Neuronal stem cell (in vitro differentiated cells): ENCODE measurements at regions not wholly inside any gene's neighbourhood (a gene's known extent, or its start where the extent isn't known, plus 50 kb on each side); places are given as distances from the start of the nearest gene placed in this dataset.
"Not testable (repeated sequence)": the region's sequence is repeated elsewhere in the genome, so short reads cannot be mapped to it uniquely, and the experiment has no call there.

Experiments used
- DNase-seq: peaks from one replicate; pipeline ENCODE4 v3.0.0-alpha.2; 2013; ENCODE audit warnings: low spot score
- H2AFZ ChIP-seq: one replicate; pipeline ENCODE4 v1.6.1; 2013; ENCODE audit warnings: mild to moderate bottlenecking, low read length, inconsistent platforms
- H2AK5ac ChIP-seq: 2 replicates; pipeline ENCODE4 v1.6.1; 2013; ENCODE audit warnings: low read depth, mild to moderate bottlenecking, inconsistent platforms, low read length, moderate library complexity, mixed read lengths
- H2BK120ac ChIP-seq: 2 replicates; pipeline ENCODE4 v1.6.1; 2013; ENCODE audit warnings: low read depth, mild to moderate bottlenecking, inconsistent platforms, low read length, moderate library complexity, mixed read lengths
- H2BK12ac ChIP-seq: one replicate; pipeline ENCODE4 v1.6.1; 2013; ENCODE audit warnings: low read length, inconsistent platforms
- H2BK15ac ChIP-seq: 2 replicates; pipeline ENCODE4 v1.6.1; 2013; ENCODE audit warnings: mild to moderate bottlenecking, low read length, inconsistent platforms, mixed read lengths
- H2BK5ac ChIP-seq: one replicate; pipeline ENCODE4 v1.6.1; 2013; ENCODE audit warnings: inconsistent platforms, mild to moderate bottlenecking, low read length, moderate library complexity
- H3K14ac ChIP-seq: one replicate; pipeline ENCODE4 v1.6.1; 2013; ENCODE audit warnings: low read length, inconsistent platforms
- H3K18ac ChIP-seq: 2 replicates; pipeline ENCODE4 v1.6.1; 2013; ENCODE audit warnings: low read length, inconsistent platforms
- H3K23ac ChIP-seq: 2 replicates; pipeline ENCODE4 v1.6.1; 2013; ENCODE audit warnings: low read depth, mild to moderate bottlenecking, mixed read lengths, low read length, inconsistent platforms; ENCODE audit not compliant: poor library complexity
- H3K27ac ChIP-seq: replicated peaks from 3 replicates; pipeline ENCODE4 v1.5.1; 2013; ENCODE audit warnings: low read length, inconsistent platforms
- H3K27me3 ChIP-seq, 3 experiments: 2 replicates each; pipeline ENCODE4 v1.6.1; 2013; ENCODE audit warnings: low read length in 3 of 3, mild to moderate bottlenecking in 2 of 3, inconsistent platforms in 1 of 3, low read depth in 1 of 3, mixed read lengths in 1 of 3, moderate library complexity in 1 of 3; ENCODE audit not compliant: control insufficient read depth in 3 of 3, insufficient read depth in 3 of 3
- H3K36me3 ChIP-seq, 2 donors: replicated peaks in 1 of 2; 2 replicates each; pipeline ENCODE4 v1.6.1; 2013; ENCODE audit warnings: low read length in 2 of 2; ENCODE audit not compliant: control insufficient read depth in 2 of 2, insufficient read depth in 2 of 2
- H3K4ac ChIP-seq: 2 replicates; pipeline ENCODE4 v1.6.1; 2013; ENCODE audit warnings: inconsistent platforms, mild to moderate bottlenecking, low read length, moderate library complexity
- H3K4me1 ChIP-seq, 2 donors: 1 replicate in 1 of 2; 2 replicates in 1 of 2; pipeline ENCODE4 v1.6.1; 2013; ENCODE audit warnings: low read length in 2 of 2, low read depth in 1 of 2; ENCODE audit not compliant: control insufficient read depth in 2 of 2, insufficient read depth in 1 of 2
- H3K4me2 ChIP-seq: one replicate; pipeline ENCODE4 v1.6.1; 2013; ENCODE audit warnings: mild to moderate bottlenecking, low read length, inconsistent platforms; ENCODE audit not compliant: insufficient read depth, poor library complexity, severe bottlenecking
- H3K4me3 ChIP-seq, 2 donors: 2 replicates each; pipeline ENCODE4 v1.5.1; 2013; ENCODE audit warnings: low read length in 2 of 2, mild to moderate bottlenecking in 2 of 2, inconsistent platforms in 1 of 2, moderate library complexity in 1 of 2
- H3K79me1 ChIP-seq: one replicate; pipeline ENCODE4 v1.6.1; 2013; ENCODE audit warnings: low read depth, mild to moderate bottlenecking, inconsistent platforms, low read length, moderate library complexity
- H3K9ac ChIP-seq: one replicate; pipeline ENCODE4 v1.6.1; 2013; ENCODE audit warnings: mild to moderate bottlenecking, low read depth, low read length, inconsistent platforms; ENCODE audit not compliant: poor library complexity
- H3K9me3 ChIP-seq, 2 donors: replicated peaks in 1 of 2; 2 replicates each; pipeline versions ENCODE3 to v1.6.1; 2013; ENCODE audit warnings: low read length in 2 of 2, mild to moderate bottlenecking in 2 of 2, inconsistent platforms in 1 of 2, low read depth in 1 of 2, mixed read lengths in 1 of 2, moderate library complexity in 1 of 2; ENCODE audit not compliant: control insufficient read depth in 2 of 2, insufficient read depth in 1 of 2
- H4K8ac ChIP-seq: one replicate; pipeline ENCODE4 v1.6.1; 2013; ENCODE audit warnings: low read depth, mild to moderate bottlenecking, inconsistent platforms, low read length, moderate library complexity
- H4K91ac ChIP-seq: one replicate; pipeline ENCODE4 v1.6.1; 2013; ENCODE audit warnings: low read length, low read depth, mild to moderate bottlenecking, inconsistent platforms; ENCODE audit not compliant: poor library complexity
- WGBS, 2 donors: extraction: QIAGEN DNeasy Blood & Tissue Kit; methylation state at CpG; one replicate each; pipeline ENCODE4 v1.1.7; 2013; ENCODE audit warnings: missing lambda C conversion rate in 2 of 2, mixed read lengths in 1 of 2; ENCODE audit not compliant: insufficient read length in 2 of 2, insufficient replicate concordance in 1 of 2; ENCODE audit errors: extremely low coverage in 2 of 2; 5-methylcytosine and 5-hydroxymethylcytosine counted together

DNA sequence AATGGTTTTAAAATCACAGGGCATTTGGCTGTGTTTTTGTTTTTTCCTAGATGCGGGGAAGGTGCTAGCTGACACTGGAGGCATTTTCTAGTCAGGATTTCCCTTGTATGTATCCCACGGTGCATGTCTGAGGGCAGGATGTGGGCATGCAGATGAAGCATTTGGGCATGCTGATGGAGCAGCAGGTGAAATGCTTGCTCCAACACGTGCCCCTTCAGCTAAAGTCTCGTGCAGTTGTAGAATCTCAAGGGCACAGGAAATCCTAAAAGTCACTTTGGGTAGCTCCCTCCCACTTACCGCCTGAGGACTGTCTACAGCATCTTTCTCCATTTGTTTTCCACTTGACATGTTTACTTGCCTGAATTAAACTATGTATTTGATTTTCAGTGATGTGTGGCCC is 429.4 kb upstream of the B3GAT1 start:
- Histone ChIP-seq H2AK5ac (no peak overlapping the region), H3K9ac (no peak overlapping the region), H2BK12ac (no peak overlapping the region), H3K27me3 (peaks cover 0 to 4% (median 0%) of the 10 kb centered on the region in 3 experiments), H4K91ac (no peak overlapping the region), H3K14ac (no peak overlapping the region), H3K18ac (no peak overlapping the region), H3K4me3 (no peak overlapping the region), H3K27ac (no peak overlapping the region), H3K4me2 (no peak overlapping the region), H3K79me1 (no peaks in the 10 kb centered on the region), H2BK5ac (no peak overlapping the region), H3K9me3 (no peaks in the 10 kb centered on the region), H2BK15ac (no peak overlapping the region), H3K4ac (no peak overlapping the region), H3K36me3 (no peaks in the 10 kb centered on the region), H2AFZ (no peak overlapping the region), H4K8ac (no peak overlapping the region), H3K4me1 (peaks cover 0 to 13% of the 10 kb centered on the region in 2 donors), H2BK120ac (no peak overlapping the region), H3K23ac (no peak overlapping the region)
- no peak for DNase-seq
- WGBS, 2 donors = no CpG with 5 or more reads among the region's 5 CpGs

DNA sequence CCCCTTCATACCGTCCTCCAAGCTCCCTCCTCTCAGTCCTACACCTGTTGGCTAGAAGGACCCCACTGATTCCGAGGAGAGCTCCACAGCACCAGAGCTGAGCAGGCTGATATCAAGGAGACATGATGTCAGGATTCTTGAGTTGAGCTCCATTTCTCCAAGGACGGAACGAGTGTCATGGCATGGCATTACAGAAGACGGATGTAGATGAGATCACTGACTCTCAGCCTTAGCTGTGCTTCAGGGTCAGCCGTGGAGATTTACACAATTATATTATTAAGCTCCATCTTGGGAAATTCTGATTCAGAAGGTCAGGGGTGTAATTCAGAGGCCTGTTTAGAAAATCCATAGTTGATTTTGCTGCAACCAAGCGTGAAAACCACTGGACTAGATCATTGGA is 428.9 kb upstream of the B3GAT1 start:
- H3K9me3 ChIP-seq = no peaks in the 10 kb centered on the region
- no peak overlapping the region for H2BK5ac ChIP-seq
- no peak overlapping the region for H2BK12ac ChIP-seq
- no peak overlapping the region for H2AK5ac ChIP-seq
- no peak overlapping the region for H3K14ac ChIP-seq
- H2BK15ac ChIP-seq = no peak overlapping the region
- H2AFZ ChIP-seq = no peak overlapping the region
- H3K4ac ChIP-seq = no peak overlapping the region
- H4K8ac ChIP-seq = no peak overlapping the region
- no peak overlapping the region for H3K23ac ChIP-seq
- H3K4me2 ChIP-seq = no peak overlapping the region
- H3K36me3 ChIP-seq = no peaks in the 10 kb centered on the region
- no peak overlapping the region for H3K4me3 ChIP-seq
- DNase-seq = no peak
- no peak overlapping the region for H3K18ac ChIP-seq
- no peak overlapping the region for H4K91ac ChIP-seq
- peaks cover 0 to 4% (median 0%) of the 10 kb centered on the region in 3 experiments for H3K27me3 ChIP-seq
- no CpG with 5 or more reads among the region's 7 CpGs for WGBS, 2 donors
- H3K27ac ChIP-seq = no peak overlapping the region
- no peaks in the 10 kb centered on the region for H3K79me1 ChIP-seq
- H2BK120ac ChIP-seq = no peak overlapping the region
- H3K9ac ChIP-seq = no peak overlapping the region
- H3K4me1 ChIP-seq = peaks cover 0 to 14% of the 10 kb centered on the region in 2 donors

DNA sequence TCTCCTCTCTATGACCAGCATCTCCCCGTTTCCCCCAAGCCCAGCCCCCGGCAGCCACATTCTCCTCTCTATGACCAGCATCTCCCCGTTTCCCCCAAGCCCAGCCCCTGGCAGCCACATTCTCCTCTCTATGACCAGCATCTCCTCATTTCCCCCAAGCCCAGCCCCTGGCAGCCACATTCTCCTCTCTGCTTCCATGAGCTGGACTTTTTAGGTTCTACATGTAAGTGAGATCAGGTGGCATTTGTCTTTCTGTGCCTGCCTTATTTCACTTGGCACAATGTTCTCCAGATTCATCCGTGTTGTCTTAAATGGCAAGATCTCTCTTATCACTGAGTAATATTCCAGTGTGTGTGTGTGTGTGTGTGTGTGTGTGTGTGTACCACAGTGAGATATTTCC is 428.1 kb upstream of the B3GAT1 start:
- not testable (repeated sequence) for H2BK120ac ChIP-seq, H2BK12ac ChIP-seq, H3K14ac ChIP-seq, H3K4me2 ChIP-seq, H3K27me3 ChIP-seq, H3K23ac ChIP-seq, H2BK5ac ChIP-seq, H4K91ac ChIP-seq, H2BK15ac ChIP-seq, H2AFZ ChIP-seq, H3K79me1 ChIP-seq, H3K18ac ChIP-seq, H2AK5ac ChIP-seq, H3K9ac ChIP-seq, H3K9me3 ChIP-seq, H3K4me3 ChIP-seq, H3K36me3 ChIP-seq, H4K8ac ChIP-seq, H3K27ac ChIP-seq, DNase-seq, H3K4ac ChIP-seq
- no CpG with 5 or more reads among the region's 4 CpGs for WGBS, 2 donors
- H3K4me1 ChIP-seq = peaks cover 0 to 14% of the 10 kb centered on the region in 2 donors

DNA sequence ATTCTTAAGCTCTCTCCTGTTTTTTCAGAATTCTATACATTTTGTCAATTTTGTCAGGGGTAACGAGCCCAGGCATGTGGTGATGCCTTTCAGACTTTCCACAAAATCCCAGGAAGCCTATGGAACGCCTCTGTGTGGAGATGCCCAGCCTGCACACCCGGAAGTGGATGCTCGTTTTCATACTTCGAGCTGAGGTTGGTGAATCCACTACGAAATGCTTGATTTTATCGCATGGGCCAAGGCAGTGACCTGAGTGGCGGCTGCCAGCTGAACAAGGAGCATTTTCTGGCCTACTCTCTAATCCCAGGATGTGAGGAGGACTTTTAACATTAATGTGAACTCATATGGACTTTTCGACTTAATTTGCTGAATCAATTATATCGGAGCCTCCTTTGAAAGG is 426.7 kb upstream of the B3GAT1 start:
- no peak overlapping the region for H3K4ac ChIP-seq
- no peak overlapping the region for H3K18ac ChIP-seq
- H2BK12ac ChIP-seq = no peak overlapping the region
- no peak overlapping the region for H2AK5ac ChIP-seq
- no peak overlapping the region for H2BK5ac ChIP-seq
- DNase-seq = no peak
- no peaks in the 10 kb centered on the region for H3K9me3 ChIP-seq
- no peaks in the 10 kb centered on the region for H3K79me1 ChIP-seq
- H3K36me3 ChIP-seq = no peaks in the 10 kb centered on the region
- no peak overlapping the region for H3K23ac ChIP-seq
- H3K4me2 ChIP-seq = no peak overlapping the region
- no peak overlapping the region for H3K4me3 ChIP-seq
- no peak overlapping the region for H2BK15ac ChIP-seq
- H4K8ac ChIP-seq = no peak overlapping the region
- no peak overlapping the region for H3K14ac ChIP-seq
- H3K27me3 ChIP-seq = peaks cover 0 to 4% (median 0%) of the 10 kb centered on the region in 3 experiments
- peaks cover 0 to 14% of the 10 kb centered on the region in 2 donors for H3K4me1 ChIP-seq
- peak overlapping the region; percentile 17 for H2AFZ ChIP-seq
- WGBS, 2 donors = no CpG with 5 or more reads among the region's 10 CpGs
- no peak overlapping the region for H3K9ac ChIP-seq
- H4K91ac ChIP-seq = no peak overlapping the region
- H3K27ac ChIP-seq = no peak overlapping the region
- no peak overlapping the region for H2BK120ac ChIP-seq
